ENCODE measurements at regions not wholly inside any gene's neighbourhood (a gene's known extent, or its start where the extent isn't known, plus 50 kb on each side); places are given as distances from the start of the nearest gene placed in this dataset.
A peak's percentile ranks its signal among the peaks of the same experiment; 100 is the strongest.
"Not testable (repeated sequence)": the region's sequence is repeated elsewhere in the genome, so short reads cannot be mapped to it uniquely, and the experiment has no call there.

DNA sequence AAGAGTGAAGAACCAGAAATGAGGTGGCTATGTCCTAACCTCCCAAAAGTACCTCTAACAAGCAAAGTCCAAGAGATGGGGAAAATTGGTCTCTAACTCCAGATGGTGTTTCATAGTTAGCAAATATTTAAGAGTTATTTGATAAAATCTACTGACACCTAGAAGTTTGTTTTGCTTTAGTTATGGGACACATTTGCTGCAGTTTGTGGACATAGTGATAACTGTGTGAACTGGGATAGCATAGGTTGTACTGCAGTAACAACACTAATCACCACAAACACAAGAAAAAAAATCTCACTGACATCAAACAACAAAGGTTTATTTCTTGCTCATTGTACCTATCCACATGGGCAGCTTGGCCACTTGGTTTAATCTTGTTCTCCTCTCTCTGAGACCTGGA, 965.0 kb upstream of the SPRY2 start:
- no peak for DNase-seq

DNA sequence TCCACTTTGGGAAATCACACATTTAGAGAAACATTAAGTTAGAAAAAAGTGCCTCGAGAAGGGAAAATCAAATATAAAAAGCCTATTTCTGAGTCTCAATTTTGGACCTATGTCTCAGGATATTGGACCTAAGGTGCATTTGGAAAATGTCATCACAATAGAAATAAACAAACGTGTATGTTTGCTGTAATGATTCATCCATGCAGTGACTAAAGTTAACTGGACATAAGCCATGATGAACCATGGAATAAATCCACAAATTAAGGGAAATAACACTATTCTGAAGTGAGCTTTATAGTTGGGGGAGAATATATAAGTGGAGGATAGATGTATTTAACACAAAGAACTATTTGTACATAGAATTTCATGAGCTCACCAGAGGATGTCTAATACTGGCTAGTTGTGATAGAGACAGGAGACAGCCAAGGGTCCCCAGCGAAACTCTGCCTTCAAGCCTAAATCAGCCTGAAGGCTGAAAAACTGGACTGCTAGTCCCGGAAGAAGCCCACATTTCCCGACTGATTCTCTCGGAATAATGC, 963.3 kb upstream of the SPRY2 start:
- DNase-seq, result no peak

DNA sequence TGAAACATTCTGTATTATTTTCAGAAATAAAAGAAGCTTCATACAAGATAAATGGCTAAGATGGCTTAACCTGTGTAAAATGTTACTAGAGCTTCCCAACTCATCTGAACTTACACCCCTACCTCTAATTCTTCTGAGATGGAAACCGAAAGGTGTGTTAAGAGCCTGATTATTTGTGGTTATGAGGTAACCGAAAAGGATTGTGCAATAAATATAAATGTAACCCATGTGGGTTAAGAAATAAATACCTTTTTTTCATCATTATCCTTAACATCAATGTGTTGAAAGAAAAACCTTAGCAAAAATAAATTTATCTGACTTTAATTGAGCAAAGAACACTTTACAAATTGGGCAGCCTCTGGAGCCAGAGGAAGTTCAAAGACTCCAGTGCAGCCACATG, 961.8 kb upstream of the SPRY2 start:
- no peak for DNase-seq

- DNase-seq, result peak; percentile 91
These were observed 961.2 kb upstream of the SPRY2 start for GRCh38 chr13:81302125-81302524.

DNA sequence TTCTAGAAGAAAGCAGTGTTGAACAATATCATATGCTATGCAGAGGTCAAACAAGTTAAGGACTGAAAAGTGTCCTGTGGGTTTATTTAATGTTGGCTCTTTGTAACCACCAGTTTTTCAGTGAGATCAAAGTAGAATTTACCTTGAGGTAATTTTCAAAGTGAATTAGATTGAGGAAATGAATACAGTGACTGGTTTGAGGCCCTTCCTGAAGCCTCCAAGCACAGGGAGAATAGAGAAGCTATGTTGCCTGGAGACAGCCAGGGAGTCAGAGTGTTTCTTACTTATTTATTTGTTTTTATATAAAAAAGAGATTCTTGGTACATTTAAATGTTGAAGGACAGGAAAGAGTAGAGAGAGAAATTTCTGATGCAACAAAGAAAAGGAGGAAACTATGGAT, 954.3 kb upstream of the SPRY2 start:
- DNase-seq, result no peak

DNA sequence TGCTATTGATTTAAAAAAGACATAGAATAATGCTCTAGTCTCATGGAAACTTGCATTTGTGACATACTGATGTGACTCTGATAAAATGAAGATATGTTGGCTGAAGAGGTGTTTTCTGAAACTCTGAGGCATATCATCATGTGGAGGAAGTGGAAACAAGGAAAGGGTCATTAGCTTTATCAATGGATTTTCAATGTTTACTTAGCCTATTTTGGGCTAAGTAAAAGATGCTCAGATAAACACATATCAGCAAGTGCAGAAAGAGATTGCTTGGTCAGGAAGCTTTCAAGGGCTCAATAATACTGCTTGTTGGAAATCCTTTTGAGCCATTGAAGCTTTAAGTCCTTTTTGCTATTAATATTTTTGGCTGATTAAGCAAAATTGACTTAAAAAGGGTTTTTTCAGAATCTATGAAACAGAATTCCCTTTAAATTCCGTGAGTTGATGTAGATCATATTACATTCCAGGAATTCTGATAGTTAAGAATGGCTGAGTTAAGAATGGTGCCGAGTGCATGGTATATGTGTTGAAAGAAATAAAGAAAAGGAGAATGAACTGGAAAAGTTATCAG, 952.8 kb upstream of the SPRY2 start:
- no peak for DNase-seq

DNA sequence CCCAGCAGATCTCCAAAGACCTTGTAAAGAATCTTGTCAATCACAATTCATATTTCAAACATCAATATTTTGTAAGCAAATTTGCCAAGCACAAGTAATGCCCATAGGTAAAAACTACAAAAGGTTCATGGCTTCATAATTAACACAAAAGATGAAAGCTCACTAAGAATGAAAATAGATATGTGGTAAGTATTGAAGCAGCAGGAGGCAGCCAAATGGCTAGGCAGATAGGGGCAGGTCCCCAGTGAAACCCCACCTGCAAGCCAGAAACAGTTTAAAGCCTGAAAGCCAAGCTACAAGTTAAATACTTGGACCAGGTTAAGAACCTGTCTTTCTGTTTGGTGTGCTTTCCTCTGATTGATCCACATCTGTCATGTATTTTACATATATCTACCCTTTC, 942.6 kb upstream of the SPRY2 start:
- no peak for DNase-seq

- no peak for DNase-seq
These were observed 942.1 kb upstream of the SPRY2 start for GRCh38 chr13:81283062-81283461.

GRCh38 chr13:81275666-81276258, 934.8 kb upstream of the SPRY2 start:
- DNase-seq, result no peak

DNA sequence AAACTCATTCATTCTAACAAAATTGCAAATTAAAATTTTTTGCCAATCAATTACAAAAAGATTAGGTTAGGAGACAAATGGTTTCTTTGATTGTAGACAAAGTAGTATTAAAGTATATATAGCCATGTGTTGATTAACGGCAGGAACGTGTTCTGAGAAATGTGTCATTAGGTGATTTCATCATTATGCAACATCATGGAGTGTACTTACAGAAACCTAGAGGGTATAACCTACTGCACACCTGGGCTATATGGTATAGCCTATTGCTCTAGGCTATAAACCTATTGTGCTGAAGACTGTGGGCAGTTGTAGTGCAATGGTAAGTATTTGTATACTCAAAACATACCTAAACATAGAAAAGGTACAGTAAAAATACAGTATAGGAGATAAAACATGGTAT, 906.8 kb upstream of the SPRY2 start:
- DNase-seq, result no peak

DNA sequence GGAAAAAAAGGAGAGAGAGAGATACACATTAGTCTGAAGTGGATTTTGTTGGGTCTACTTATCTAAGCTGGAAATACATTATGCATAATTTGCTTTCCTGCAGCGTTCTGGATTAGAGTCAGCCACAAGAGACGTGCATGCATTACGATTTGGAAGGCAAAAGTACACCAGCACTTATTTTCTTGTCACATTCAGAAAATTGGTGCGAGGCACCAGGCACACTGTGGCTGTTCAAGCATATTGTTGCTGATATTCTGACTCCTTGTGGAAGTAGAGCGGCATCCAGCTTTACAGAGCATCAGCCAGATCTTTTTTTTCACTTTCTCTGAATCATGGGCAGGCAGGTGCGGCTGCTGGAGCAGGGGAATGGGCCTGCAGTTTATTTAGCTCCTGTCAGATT, 905.6 kb upstream of the SPRY2 start:
- no peak for DNase-seq

GRCh38 chr13:81244011-81244410, 903.1 kb upstream of the SPRY2 start:
- DNase-seq, result no peak

GRCh38 chr13:81230386-81230785, 889.5 kb upstream of the SPRY2 start:
- DNase-seq, result no peak

GRCh38 chr13:81226830-81227229, 885.9 kb upstream of the SPRY2 start:
- DNase-seq, result not testable (repeated sequence)

- DNase-seq, result no peak
These were observed 883.4 kb upstream of the SPRY2 start for GRCh38 chr13:81224209-81224833.

GRCh38 chr13:81223778-81224177, 882.9 kb upstream of the SPRY2 start:
- no peak for DNase-seq

GRCh38 chr13:81211713-81212112, 870.8 kb upstream of the SPRY2 start:
- DNase-seq, result no peak

GRCh38 chr13:81207636-81208035, 866.7 kb upstream of the SPRY2 start:
- no peak for DNase-seq

GRCh38 chr13:81207231-81207630, 866.3 kb upstream of the SPRY2 start:
- no peak for DNase-seq

GRCh38 chr13:81203783-81204182, 862.9 kb upstream of the SPRY2 start:
- DNase-seq, result no peak

DNA sequence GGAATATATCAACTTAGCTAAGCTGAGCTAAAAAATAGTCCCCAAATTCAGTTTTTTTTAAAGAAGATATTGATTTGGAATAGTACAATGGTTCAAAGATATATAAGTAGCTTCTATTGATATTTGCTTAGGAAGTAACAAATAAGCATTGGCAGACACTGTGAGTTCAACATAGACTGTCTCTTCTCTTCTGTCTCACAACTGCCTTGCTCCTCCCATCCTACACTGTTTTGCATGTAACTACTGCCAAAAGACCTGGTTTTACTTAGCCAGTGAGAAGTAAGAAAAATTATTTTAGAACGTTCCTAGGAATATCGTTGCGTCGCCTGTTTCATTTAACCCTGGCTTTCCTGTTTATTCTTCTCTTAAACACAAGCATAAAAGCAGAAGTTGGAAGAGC, 859.0 kb upstream of the SPRY2 start:
- no peak for DNase-seq

- DNase-seq, result no peak
These were observed 857.0 kb upstream of the SPRY2 start for GRCh38 chr13:81197966-81198365.

- no peak for DNase-seq
These were observed 856.6 kb upstream of the SPRY2 start for GRCh38 chr13:81197483-81197882.

DNA sequence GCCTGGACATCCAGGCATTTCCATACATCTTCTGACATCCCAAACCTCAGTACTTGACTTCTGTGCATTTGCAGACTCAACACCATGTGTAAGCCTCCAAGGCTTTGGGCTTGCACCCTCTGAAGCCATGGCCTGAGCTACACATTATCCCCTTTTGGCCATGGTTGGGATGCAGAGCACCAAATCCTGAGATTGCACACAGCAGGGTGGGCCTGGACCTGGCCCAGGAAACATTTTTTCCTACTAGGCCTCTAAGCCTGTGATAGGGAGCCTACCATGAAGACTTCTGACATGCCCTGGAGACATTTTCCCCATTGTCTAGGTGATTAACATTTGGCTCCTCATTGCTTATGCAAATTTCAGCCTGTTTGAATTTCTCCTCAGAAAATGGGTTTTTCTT, 853.4 kb upstream of the SPRY2 start:
- no peak for DNase-seq
